DOHH2 (cell line): ENCODE measurements at regions not wholly inside any gene's neighbourhood (a gene's known extent, or its start where the extent isn't known, plus 50 kb on each side); places are given as distances from the start of the nearest gene placed in this dataset.

Source experiments
- CTCF ChIP-seq: fragments of 200-600 bp; sonication (generic); IDR thresholded peaks from one replicate; pipeline ENCODE4 v1.5.1; 2014; ENCODE audit warnings: antibody characterized with exemption, mild to moderate bottlenecking, low read depth, low read length; ENCODE audit not compliant: poor library complexity, severe bottlenecking
- EZH2phosphoT487 ChIP-seq: fragments of 200-600 bp; sonication (generic); IDR thresholded peaks from 2 replicates; pipeline ENCODE4 v1.6.1; 2017; ENCODE audit warnings: borderline replicate concordance, mild to moderate bottlenecking, antibody characterized with exemption, low read length, moderate library complexity, mixed read lengths

- TF ChIP-seq CTCF: no peak
- no peak for TF ChIP-seq EZH2phosphoT487
Measured at GRCh38 chr1:208737922-208738321, 493.7 kb upstream of the PLXNA2 start.
